HG02852 (cell line): ENCODE measurements at regions not wholly inside any gene's neighbourhood (a gene's known extent, or its start where the extent isn't known, plus 50 kb on each side); places are given as distances from the start of the nearest gene placed in this dataset.

Experiments used
- ATAC-seq: cut with Tn5 transposase; IDR thresholded peaks from one replicate; pipeline ENCODE4 v1.9.1; 2021; ENCODE audit warnings: mild to moderate bottlenecking, moderate library complexity; ENCODE audit not compliant: unreplicated experiment

GRCh38 chr10:118472415-118473304, 122.8 kb downstream of the PRLHR start:
- ATAC-seq = no peak

GRCh38 chr10:118471863-118472262, 123.6 kb downstream of the PRLHR start:
- no peak for ATAC-seq

GRCh38 chr10:118470470-118470869, 125.0 kb downstream of the PRLHR start:
- no peak for ATAC-seq

- no peak for ATAC-seq
These were observed 125.1 kb upstream of the FAM204A start for GRCh38 chr10:118467200-118467599.

- no peak for ATAC-seq
These were observed 123.3 kb upstream of the FAM204A start for GRCh38 chr10:118465300-118465874.

GRCh38 chr10:118463740-118464139, 121.6 kb upstream of the FAM204A start:
- no peak for ATAC-seq

GRCh38 chr10:118462401-118462800, 120.3 kb upstream of the FAM204A start:
- ATAC-seq = no peak

GRCh38 chr10:118459642-118460193, 117.6 kb upstream of the FAM204A start:
- ATAC-seq = peak; percentile 75

GRCh38 chr10:118458957-118459641, 117.0 kb upstream of the FAM204A start:
- no peak for ATAC-seq

- ATAC-seq = no peak
These were observed 115.8 kb upstream of the FAM204A start for GRCh38 chr10:118457824-118458428.

- no peak for ATAC-seq
These were observed 113.1 kb upstream of the FAM204A start for GRCh38 chr10:118455181-118455695.

- ATAC-seq = no peak
These were observed 112.1 kb upstream of the FAM204A start for GRCh38 chr10:118454211-118454610.

GRCh38 chr10:118452098-118452497, 110.0 kb upstream of the FAM204A start:
- ATAC-seq = no peak

GRCh38 chr10:118449521-118449920, 107.4 kb upstream of the FAM204A start:
- no peak for ATAC-seq

- no peak for ATAC-seq
These were observed 106.6 kb upstream of the FAM204A start for GRCh38 chr10:118448744-118449143.

GRCh38 chr10:118447478-118448270, 105.5 kb upstream of the FAM204A start:
- no peak for ATAC-seq

- ATAC-seq = no peak
These were observed 103.4 kb upstream of the FAM204A start for GRCh38 chr10:118445535-118445934.

- no peak for ATAC-seq
These were observed 101.9 kb upstream of the FAM204A start for GRCh38 chr10:118444069-118444468.

- no peak for ATAC-seq
These were observed 99.9 kb upstream of the FAM204A start for GRCh38 chr10:118442032-118442431.

- ATAC-seq = no peak
These were observed 97.7 kb upstream of the FAM204A start for GRCh38 chr10:118439824-118440223.
